SJSA1 (cell line): ENCODE measurements at regions not wholly inside any gene's neighbourhood (a gene's known extent, or its start where the extent isn't known, plus 50 kb on each side); places are given as distances from the start of the nearest gene placed in this dataset.

Experiments used
- DNase-seq, 2 experiments: peaks; one replicate each; pipeline ENCODE4 v3.0.0-alpha.2; 2015 to 2020; ENCODE audit warnings: low spot score in 2 of 2, low read depth in 1 of 2
- H3K27ac ChIP-seq: fragments of 250-450 bp; sonication (Bioruptor Pico); 2 replicates; pipeline ENCODE4 v1.5.1; 2020; ENCODE audit warnings: mild to moderate bottlenecking, moderate library complexity
- H3K27me3 ChIP-seq: fragments of 250-450 bp; sonication (Bioruptor Pico); replicated peaks from 2 replicates; pipeline ENCODE4 v1.5.1; 2020; ENCODE audit warnings: mild to moderate bottlenecking, moderate library complexity
- H3K36me3 ChIP-seq: fragments of 250-450 bp; sonication (Bioruptor Pico); 2 replicates; pipeline ENCODE4 v1.5.1; 2020; ENCODE audit warnings: mild to moderate bottlenecking
- H3K4me1 ChIP-seq: fragments of 250-450 bp; sonication (Bioruptor Pico); replicated peaks from 2 replicates; pipeline ENCODE4 v1.6.1; 2021; ENCODE audit warnings: mild to moderate bottlenecking
- H3K4me3 ChIP-seq: fragments of 250-450 bp; sonication (Bioruptor Pico); 2 replicates; pipeline ENCODE4 v1.5.1; 2020; ENCODE audit warnings: mild to moderate bottlenecking
- H3K9me3 ChIP-seq: fragments of 250-450 bp; sonication (Bioruptor Pico); replicated peaks from 2 replicates; pipeline ENCODE4 v1.5.1; 2020; ENCODE audit warnings: mild to moderate bottlenecking

DNA sequence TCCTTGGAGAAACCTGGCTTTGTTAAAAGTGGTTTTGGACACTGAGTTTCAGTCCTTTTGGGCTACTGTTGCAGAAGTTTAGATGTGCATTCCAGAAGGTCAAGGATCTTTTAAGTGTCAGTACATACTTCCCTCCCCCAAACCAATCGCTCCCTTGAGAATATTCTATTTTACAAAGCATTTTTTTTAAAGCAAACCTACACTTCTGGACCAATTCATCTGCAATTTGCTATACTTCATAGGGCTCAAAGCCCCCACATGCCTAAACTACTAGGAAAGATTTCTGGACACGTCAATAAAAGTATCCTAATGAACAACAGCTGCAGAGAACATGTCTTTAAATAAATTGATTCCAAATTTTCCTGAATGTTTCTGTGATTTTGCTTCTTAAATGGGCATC, 157.6 kb downstream of the RDH14 start:
- H3K36me3 ChIP-seq: no peaks in the 10 kb centered on the region
- no peak overlapping the region for H3K27ac ChIP-seq
- DNase-seq: no peak

GRCh38 chr2:18401471-18401870, 159.0 kb downstream of the RDH14 start:
- Histone ChIP-seq H3K36me3 (no peaks in the 10 kb centered on the region), H3K9me3 (no peaks in the 10 kb centered on the region), H3K4me1 (no peaks in the 10 kb centered on the region), H3K4me3 (no peak overlapping the region), H3K27me3 (no peaks in the 10 kb centered on the region), H3K27ac (no peak overlapping the region)
- no peak for DNase-seq

More for the DNA sequence above, 157.6 kb downstream of the RDH14 start:
- Histone ChIP-seq H3K4me1 (no peaks in the 10 kb centered on the region), H3K9me3 (no peaks in the 10 kb centered on the region), H3K4me3 (no peak overlapping the region), H3K27me3 (no peaks in the 10 kb centered on the region)

DNA sequence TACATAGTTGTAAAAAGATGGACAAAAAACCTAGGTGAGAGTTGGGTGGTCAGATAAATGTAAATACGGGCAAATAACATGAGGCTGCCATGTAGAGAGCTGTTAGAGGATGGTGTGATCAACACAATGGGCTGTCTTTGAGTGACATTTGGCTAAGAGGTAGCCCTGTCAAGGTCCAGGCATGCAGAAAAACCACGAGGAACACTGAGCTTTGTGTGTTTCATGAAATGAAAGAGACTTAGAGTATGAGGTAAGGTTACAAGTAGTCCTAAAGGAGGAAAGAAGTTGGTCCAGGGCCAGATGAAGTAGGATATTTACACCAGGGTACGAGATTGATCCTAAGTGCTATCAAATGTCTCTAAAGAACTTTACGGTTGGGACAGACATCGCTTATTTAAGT, 160.9 kb downstream of the RDH14 start:
- Histone ChIP-seq H3K36me3 (no peaks in the 10 kb centered on the region), H3K4me3 (no peak overlapping the region), H3K9me3 (no peaks in the 10 kb centered on the region), H3K27ac (no peak overlapping the region), H3K27me3 (no peaks in the 10 kb centered on the region), H3K4me1 (no peaks in the 10 kb centered on the region)
- DNase-seq: no peak

- Histone ChIP-seq H3K27me3 (no peaks in the 10 kb centered on the region), H3K9me3 (no peaks in the 10 kb centered on the region), H3K27ac (no peak overlapping the region), H3K36me3 (no peaks in the 10 kb centered on the region), H3K4me3 (no peak overlapping the region), H3K4me1 (no peaks in the 10 kb centered on the region)
- no peak for DNase-seq
Measured at GRCh38 chr2:18398833-18399232, 161.6 kb downstream of the RDH14 start.

DNA sequence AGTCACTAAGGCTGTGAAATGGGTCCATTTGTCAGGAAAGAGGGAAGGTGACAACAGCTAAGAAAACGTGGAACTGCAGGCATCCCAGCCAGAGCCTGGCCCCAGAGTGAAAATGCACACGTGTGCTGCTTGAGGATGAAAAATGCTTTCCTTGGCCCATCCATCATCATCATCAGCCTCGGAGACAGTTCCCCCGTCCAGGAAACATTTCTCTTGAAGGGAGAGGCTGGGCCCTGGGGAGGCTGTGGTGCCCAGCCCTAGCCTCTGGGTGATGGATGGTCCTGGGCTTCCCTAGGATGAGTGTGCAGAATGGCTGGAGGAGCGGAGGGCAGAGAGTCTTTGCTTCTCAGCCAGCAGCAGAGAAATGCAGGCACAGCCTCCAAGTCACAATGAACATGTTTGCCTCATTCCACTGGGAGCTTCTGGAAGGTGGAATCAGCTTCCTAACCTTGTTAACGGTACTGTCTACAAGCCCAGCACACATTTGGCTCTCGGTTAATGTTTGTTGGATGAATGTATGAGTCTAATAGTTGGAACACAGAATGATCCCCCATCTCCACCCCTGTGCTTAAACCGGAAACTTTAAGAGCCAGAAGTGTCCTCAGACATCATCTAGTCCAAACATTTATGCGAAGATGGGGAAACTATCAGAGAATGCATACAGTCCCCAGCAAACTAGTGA, 164.0 kb downstream of the RDH14 start:
- no peaks in the 10 kb centered on the region for H3K4me1 ChIP-seq

DNA sequence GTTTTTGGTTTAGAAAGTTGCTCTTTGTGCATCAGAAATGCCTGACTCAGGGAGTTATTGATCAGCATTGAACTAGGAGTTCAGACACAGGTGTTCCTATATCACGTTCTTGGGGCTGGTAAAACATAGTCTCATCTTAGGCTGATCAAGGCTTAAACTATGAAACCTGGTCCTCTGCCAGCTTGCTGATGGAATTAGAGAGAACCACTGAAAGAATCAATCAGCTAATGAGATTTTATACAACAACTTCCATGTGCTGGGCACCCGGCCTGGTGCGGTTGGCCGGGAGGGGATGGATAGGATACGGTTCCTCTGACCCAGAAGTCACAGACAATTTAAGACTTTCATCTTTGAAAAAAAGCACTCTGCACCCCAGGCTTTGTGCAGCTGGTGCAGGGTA, 164.9 kb downstream of the RDH14 start:
- H3K4me3 ChIP-seq: no peak overlapping the region
- no peak for DNase-seq
- H3K36me3 ChIP-seq: no peaks in the 10 kb centered on the region
- H3K4me1 ChIP-seq: no peaks in the 10 kb centered on the region
- H3K27ac ChIP-seq: no peak overlapping the region
- H3K9me3 ChIP-seq: no peaks in the 10 kb centered on the region
- no peaks in the 10 kb centered on the region; the same call in 1 of the 2 replicates for H3K27me3 ChIP-seq

More for the DNA sequence above, 164.0 kb downstream of the RDH14 start:
- Histone ChIP-seq H3K9me3 (no peaks in the 10 kb centered on the region), H3K27ac (no peak overlapping the region), H3K4me3 (no peak overlapping the region), H3K36me3 (no peaks in the 10 kb centered on the region), H3K27me3 (no peaks in the 10 kb centered on the region; the same call in 1 of the 2 replicates)
- no peak for DNase-seq

- Histone ChIP-seq H3K4me1 (no peaks in the 10 kb centered on the region), H3K27ac (no peak overlapping the region), H3K27me3 (no peaks in the 10 kb centered on the region; the same call in 1 of the 2 replicates), H3K9me3 (no peaks in the 10 kb centered on the region), H3K4me3 (no peak overlapping the region), H3K36me3 (no peaks in the 10 kb centered on the region)
- peak; percentile 73 to 79 for DNase-seq
Measured at GRCh38 chr2:18387441-18388206, 172.8 kb downstream of the RDH14 start.

DNA sequence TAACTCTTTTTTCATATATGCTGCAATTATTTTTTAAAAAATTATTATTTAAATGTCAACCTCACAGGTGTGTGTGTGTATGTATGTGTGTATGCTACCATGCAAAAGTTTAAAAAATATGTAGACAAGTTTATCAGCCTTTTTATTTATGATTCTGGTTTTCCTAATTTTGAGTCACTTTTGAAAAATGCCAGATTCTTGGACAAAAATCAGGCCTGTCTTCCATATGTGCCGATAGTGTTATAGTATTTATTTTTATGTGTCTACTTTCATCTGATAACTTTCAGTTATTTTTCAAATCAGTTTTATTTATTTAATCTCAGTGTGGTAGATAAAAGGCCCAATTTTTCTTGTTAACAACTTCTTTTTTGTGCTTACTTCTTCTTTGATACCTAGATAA, 176.2 kb downstream of the RDH14 start:
- Histone ChIP-seq H3K27me3 (no peaks in the 10 kb centered on the region), H3K4me1 (peaks cover 5% of the 10 kb centered on the region), H3K4me3 (no peak overlapping the region), H3K27ac (no peak overlapping the region), H3K36me3 (no peaks in the 10 kb centered on the region), H3K9me3 (no peaks in the 10 kb centered on the region)
- DNase-seq: no peak

DNA sequence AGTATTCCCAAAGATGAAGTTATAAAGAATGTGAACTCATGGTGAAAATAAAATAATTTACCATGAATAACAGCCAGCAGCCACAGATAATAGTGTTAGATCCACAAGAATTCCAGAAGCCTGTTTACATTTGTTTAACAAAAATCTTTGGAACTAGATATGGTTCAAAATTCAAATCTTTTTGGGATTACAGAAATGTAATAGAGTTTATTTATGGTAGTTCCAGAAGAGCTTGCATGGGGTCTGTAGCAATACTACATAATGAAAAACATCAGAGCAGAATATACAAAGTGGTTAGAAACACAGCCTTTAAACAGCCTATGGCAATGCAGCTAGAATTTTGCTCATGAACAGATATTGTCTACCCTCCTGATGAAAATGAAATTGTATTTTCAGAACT, 179.1 kb downstream of the RDH14 start:
- Histone ChIP-seq H3K27me3 (no peaks in the 10 kb centered on the region), H3K4me1 (peaks cover 5% of the 10 kb centered on the region), H3K36me3 (no peaks in the 10 kb centered on the region), H3K9me3 (no peaks in the 10 kb centered on the region), H3K4me3 (no peak overlapping the region), H3K27ac (no peak overlapping the region)
- DNase-seq: no peak

DNA sequence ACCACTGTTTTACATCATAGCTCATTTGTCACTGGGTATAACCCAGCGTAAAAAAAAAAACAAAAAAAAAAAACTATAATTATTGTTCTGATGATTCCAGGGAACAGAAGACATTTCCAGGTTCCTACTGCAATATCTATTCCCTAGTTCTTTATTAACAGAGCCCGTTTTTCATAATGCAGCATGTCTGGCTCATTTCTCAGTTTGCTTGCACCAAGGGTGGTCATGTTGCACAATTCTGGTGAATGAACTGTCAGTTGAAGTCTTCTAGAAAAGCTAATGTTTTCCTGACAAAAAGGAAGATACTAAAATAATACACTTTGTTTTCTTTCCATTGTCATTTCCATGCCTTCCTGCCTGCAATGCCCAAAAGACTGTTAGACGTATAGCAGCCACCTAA, 180.1 kb downstream of the RDH14 start:
- Histone ChIP-seq H3K9me3 (no peaks in the 10 kb centered on the region), H3K27me3 (no peaks in the 10 kb centered on the region), H3K4me1 (peaks cover 5% of the 10 kb centered on the region), H3K36me3 (no peaks in the 10 kb centered on the region), H3K4me3 (no peak overlapping the region), H3K27ac (no peak overlapping the region)
- DNase-seq: no peak

DNA sequence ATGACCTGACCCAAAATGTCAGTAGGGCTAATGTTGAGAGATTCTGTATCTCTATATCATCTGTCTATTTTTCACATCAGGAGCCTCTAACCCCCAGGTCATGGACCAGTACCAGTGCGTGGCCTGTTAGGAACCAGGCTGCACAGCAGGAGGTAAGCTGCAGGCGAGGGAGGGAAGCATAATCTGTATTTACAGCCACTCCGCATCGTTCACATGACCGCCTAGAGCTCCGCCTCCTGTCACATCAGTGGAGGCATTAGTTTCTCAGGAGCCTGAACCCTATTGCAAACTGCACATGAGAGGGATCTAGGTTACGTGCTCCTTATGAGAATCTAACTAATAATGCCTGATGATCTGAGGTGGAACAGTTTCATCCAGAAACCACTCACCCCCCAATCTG, 180.6 kb downstream of the RDH14 start:
- Histone ChIP-seq H3K27ac (no peak overlapping the region), H3K27me3 (no peaks in the 10 kb centered on the region), H3K4me1 (peaks cover 5% of the 10 kb centered on the region), H3K9me3 (no peaks in the 10 kb centered on the region), H3K36me3 (no peaks in the 10 kb centered on the region), H3K4me3 (no peak overlapping the region)
- DNase-seq: no peak

DNA sequence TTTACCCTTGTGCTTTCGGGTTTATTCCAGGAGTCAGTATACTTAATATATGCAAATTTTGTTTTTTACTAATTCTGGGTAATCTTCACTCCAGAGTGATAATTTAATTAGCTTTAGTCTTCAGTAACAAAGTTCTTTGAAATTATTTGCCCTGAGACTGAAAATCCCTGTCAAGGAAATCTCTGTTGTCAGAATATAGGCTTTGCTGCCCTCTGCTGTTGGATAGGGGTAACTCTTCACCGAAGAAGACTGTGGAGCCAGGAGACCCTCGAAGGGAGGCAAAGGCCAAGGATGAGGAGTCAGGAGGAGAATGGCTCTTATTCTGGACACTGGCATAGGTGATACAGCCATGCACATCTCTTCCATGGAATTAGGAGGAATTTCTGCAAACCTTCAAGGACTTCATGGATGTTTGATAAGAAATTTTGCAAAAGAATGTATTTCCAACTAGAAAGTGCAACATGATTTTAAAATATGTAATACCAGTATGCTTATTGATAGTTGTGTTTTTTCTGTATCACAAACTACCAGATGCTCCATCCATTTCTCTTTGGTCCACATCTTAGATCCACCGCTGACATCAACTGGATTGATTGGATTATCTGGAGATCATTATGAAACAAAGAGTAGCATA, 182.3 kb downstream of the RDH14 start:
- Histone ChIP-seq H3K4me1 (peaks cover 5% of the 10 kb centered on the region), H3K9me3 (no peaks in the 10 kb centered on the region), H3K36me3 (no peaks in the 10 kb centered on the region), H3K27ac (no peak overlapping the region), H3K4me3 (no peak overlapping the region), H3K27me3 (no peaks in the 10 kb centered on the region)
- DNase-seq: peak; percentile 43 to 52

- no peak for DNase-seq
- Histone ChIP-seq H3K27me3 (no peaks in the 10 kb centered on the region), H3K27ac (no peak overlapping the region)
Measured at GRCh38 chr2:18376936-18377335, 183.5 kb downstream of the RDH14 start.

GRCh38 chr2:18373664-18374063, 186.8 kb downstream of the RDH14 start:
- Histone ChIP-seq H3K27ac (no peak overlapping the region), H3K27me3 (no peaks in the 10 kb centered on the region), H3K36me3 (no peaks in the 10 kb centered on the region), H3K9me3 (no peaks in the 10 kb centered on the region), H3K4me1 (peaks cover 15% of the 10 kb centered on the region), H3K4me3 (no peak overlapping the region)
- DNase-seq: no peak

More at GRCh38 chr2:18376936-18377335, 183.5 kb downstream of the RDH14 start:
- Histone ChIP-seq H3K4me1 (peaks cover 5% of the 10 kb centered on the region), H3K4me3 (no peak overlapping the region), H3K9me3 (no peaks in the 10 kb centered on the region), H3K36me3 (no peaks in the 10 kb centered on the region)
